IMR-90 (cell line): ENCODE measurements at regions not wholly inside any gene's neighbourhood (a gene's known extent, or its start where the extent isn't known, plus 50 kb on each side); places are given as distances from the start of the nearest gene placed in this dataset.

Source experiments
- ATAC-seq: fragments of 200-7000 bp; cut with Tn5 transposase; 2 replicates; pipeline ENCODE4 v1.9.1; 2020; ENCODE audit warnings: low read depth, mild to moderate bottlenecking, moderate library complexity
- BruUV-seq: library from RNA; stranded (reverse); fragments of 400-500 nt; replicated peaks from 2 replicates; lab custom pipeline; 2021; lab: Mats Ljungman, UMichigan
- CTCF ChIA-PET: fragments of 300-600 bp; formaldehyde crosslinking; extraction: SDS; loops from one replicate; lab custom pipeline; 2021; ENCODE audit warnings: antibody characterized with exemption; lab: Yijun Ruan, JAX
- POLR2A ChIA-PET: fragments of 300-600 bp; sonication (Branson Sonifier 250); formaldehyde crosslinking; loops from one replicate; lab custom pipeline; 2022; ENCODE audit warnings: antibody characterized with exemption; ENCODE audit not compliant: unreplicated experiment; lab: Charles Lee
- DNase-seq: peaks from one replicate; pipeline ENCODE4 v3.0.0; 2013
- H2AFZ ChIP-seq: replicated peaks from 2 replicates; pipeline ENCODE3; 2013; ENCODE audit warnings: low read length, mild to moderate bottlenecking; ENCODE audit not compliant: poor library complexity
- H2AK5ac ChIP-seq: 2 replicates; pipeline ENCODE4 v1.6.1; 2013; ENCODE audit warnings: low read depth, low read length, inconsistent platforms
- H2AK9ac ChIP-seq: replicated peaks from 2 replicates; pipeline ENCODE3; 2013; ENCODE audit warnings: mild to moderate bottlenecking, low read depth, low read length, moderate library complexity; ENCODE audit not compliant: poor library complexity
- H2BK120ac ChIP-seq: 2 replicates; pipeline ENCODE4 v1.6.1; 2013; ENCODE audit warnings: low read depth, low read length, inconsistent platforms
- H2BK15ac ChIP-seq: 3 replicates; pipeline ENCODE4 v1.6.1; 2013; ENCODE audit warnings: low read depth, low read length, inconsistent platforms
- H2BK20ac ChIP-seq: 2 replicates; pipeline ENCODE4 v1.6.1; 2013; ENCODE audit warnings: low read depth, mild to moderate bottlenecking, inconsistent platforms, low read length, moderate library complexity
- H2BK5ac ChIP-seq: 2 replicates; pipeline ENCODE4 v1.6.1; 2013; ENCODE audit warnings: mild to moderate bottlenecking, low read depth, low read length, inconsistent platforms; ENCODE audit not compliant: poor library complexity, severe bottlenecking
- H3K14ac ChIP-seq: replicated peaks from 2 replicates; pipeline ENCODE4 v1.6.1; 2013; ENCODE audit warnings: low read depth, low read length, inconsistent platforms
- H3K18ac ChIP-seq: 2 replicates; pipeline ENCODE4 v1.6.1; 2013; ENCODE audit warnings: low read depth, low read length, control low read depth
- H3K23ac ChIP-seq: 2 replicates; pipeline ENCODE4 v1.6.1; 2013; ENCODE audit warnings: low read depth, low read length, inconsistent platforms
- H3K27ac ChIP-seq: 2 replicates; pipeline ENCODE4 v1.5.1; 2013; ENCODE audit warnings: mild to moderate bottlenecking, control low read depth, low read length; ENCODE audit not compliant: insufficient read depth
- H3K27me3 ChIP-seq: 2 replicates; pipeline ENCODE4 v1.6.1; 2013; ENCODE audit warnings: low read length; ENCODE audit not compliant: control insufficient read depth, insufficient read depth
- H3K36me3 ChIP-seq: 2 replicates; pipeline ENCODE4 v1.6.1; 2013; ENCODE audit warnings: low read length, mixed read lengths; ENCODE audit not compliant: control insufficient read depth, insufficient read depth
- H3K4ac ChIP-seq: 2 replicates; pipeline ENCODE4 v1.6.1; 2013; ENCODE audit warnings: low read depth, low read length, inconsistent platforms
- H3K4me1 ChIP-seq: 2 replicates; pipeline ENCODE4 v1.6.1; 2013; ENCODE audit warnings: low read length, mixed read lengths; ENCODE audit not compliant: control insufficient read depth, insufficient read depth
- H3K4me2 ChIP-seq: 2 replicates; pipeline ENCODE4 v1.6.1; 2013; ENCODE audit warnings: low read depth, mild to moderate bottlenecking, control low read depth, low read length, moderate library complexity
- H3K4me3 ChIP-seq: 2 replicates; pipeline ENCODE4 v1.5.1; 2013; ENCODE audit warnings: low read depth, mild to moderate bottlenecking, control low read depth, low read length, moderate library complexity; ENCODE audit not compliant: insufficient read depth
- H3K56ac ChIP-seq: 2 replicates; pipeline ENCODE4 v1.6.1; 2013; ENCODE audit warnings: low read length, inconsistent platforms; ENCODE audit not compliant: insufficient read depth; ENCODE audit errors: extremely low read depth
- H3K79me1 ChIP-seq, 2 experiments: 2 replicates each; pipeline ENCODE4 v1.6.1; 2013; ENCODE audit warnings: low read length in 2 of 2, inconsistent platforms in 1 of 2, low read depth in 1 of 2
- H3K9ac ChIP-seq: 2 replicates; pipeline ENCODE4 v1.6.1; 2013; ENCODE audit warnings: low read depth, low read length, control low read depth
- H3K9me1 ChIP-seq: 2 replicates; pipeline ENCODE4 v1.6.1; 2013; ENCODE audit warnings: low read length, inconsistent platforms; ENCODE audit not compliant: insufficient read depth
- H3K9me3 ChIP-seq: 2 replicates; pipeline ENCODE4 v1.6.1; 2013; ENCODE audit warnings: low read length; ENCODE audit not compliant: control insufficient read depth, insufficient read depth
- H4K20me1 ChIP-seq: 2 replicates; pipeline ENCODE4 v1.6.1; 2013; ENCODE audit warnings: low read length, inconsistent platforms; ENCODE audit not compliant: insufficient read depth
- H4K5ac ChIP-seq: 2 replicates; pipeline ENCODE4 v1.6.1; 2013; ENCODE audit warnings: mild to moderate bottlenecking, low read depth, low read length, control low read depth
- H4K8ac ChIP-seq, 2 experiments: 2 replicates each; pipeline ENCODE4 v1.6.1; 2013; ENCODE audit warnings: low read depth in 2 of 2, low read length in 2 of 2, control low read depth in 1 of 2, inconsistent platforms in 1 of 2
- H4K91ac ChIP-seq: 2 replicates; pipeline ENCODE4 v1.6.1; 2013; ENCODE audit warnings: low read depth, low read length, inconsistent platforms; ENCODE audit not compliant: insufficient read depth
- BHLHE40 ChIP-seq: fragments of 150-350 bp; IDR thresholded peaks from 2 replicates; pipeline ENCODE4 v1.6.1; 2016; ENCODE audit warnings: mild to moderate bottlenecking, low read depth, low read length
- CEBPB ChIP-seq: IDR thresholded peaks from 2 replicates; pipeline ENCODE4 v1.6.1; 2012; ENCODE audit warnings: low read depth, low read length, improper control_type of control experiment
- CHD1 ChIP-seq: IDR thresholded peaks from 2 replicates; pipeline ENCODE4 v1.6.1; 2012; ENCODE audit warnings: low read depth, low read length, improper control_type of control experiment
- ELK1 ChIP-seq: fragments of 150-350 bp; IDR thresholded peaks from 2 replicates; pipeline ENCODE4 v1.6.1; 2016; ENCODE audit warnings: low read depth, mild to moderate bottlenecking, low read length, moderate library complexity, borderline replicate concordance
- MAFK ChIP-seq: IDR thresholded peaks from 2 replicates; pipeline ENCODE4 v1.6.1; 2012; ENCODE audit warnings: low read depth, low read length, improper control_type of control experiment
- MAZ ChIP-seq: IDR thresholded peaks from 2 replicates; pipeline ENCODE4 v1.6.1; 2012; ENCODE audit warnings: low read depth, mild to moderate bottlenecking, low read length, improper control_type of control experiment, moderate library complexity, borderline replicate concordance
- NFE2L2 ChIP-seq: fragments of 150-350 bp; IDR thresholded peaks from 2 replicates; pipeline ENCODE4 v1.6.1; 2016; ENCODE audit warnings: low read depth, mild to moderate bottlenecking, low read length
- RAD21 ChIP-seq: IDR thresholded peaks from 2 replicates; pipeline ENCODE4 v1.6.1; 2012; ENCODE audit warnings: low read length, improper control_type of control experiment
- RCOR1 ChIP-seq: IDR thresholded peaks from 2 replicates; pipeline ENCODE4 v1.6.1; 2012; ENCODE audit warnings: mild to moderate bottlenecking, low read length, improper control_type of control experiment; ENCODE audit not compliant: insufficient replicate concordance
- SMC3 ChIP-seq: fragments of 150-350 bp; IDR thresholded peaks from 2 replicates; pipeline ENCODE4 v1.6.1; 2016; ENCODE audit warnings: low read depth, mild to moderate bottlenecking, antibody characterized with exemption, low read length, moderate library complexity
- WGBS, 2 experiments: methylation state at CpG; one replicate each; pipeline versions ENCODE4 v1.1.5 to v1.1.7; 2013; ENCODE audit warnings: missing lambda C conversion rate in 2 of 2; ENCODE audit not compliant: insufficient read length in 1 of 2; ENCODE audit errors: extremely low coverage in 2 of 2; 5-methylcytosine and 5-hydroxymethylcytosine counted together
- dilution Hi-C: fragments of 300-500 bp; cut with HindIII; formaldehyde crosslinking; loops from one replicate; pipeline ENCODE4 v1.14.3; 2018; ENCODE audit warnings: low sequenced_read_pairs; ENCODE audit not compliant: unreplicated experiment
- in situ Hi-C: fragments of 300-500 bp; cut with MboI; formaldehyde crosslinking; loops from 3 replicates; pipeline ENCODE4 v1.14.3; 2019; ENCODE audit warnings: low sequenced_read_pairs, inconsistent platforms, mixed read lengths
- intact Hi-C: fragments of 100-400 bp; cut with micrococcal nuclease; formaldehyde crosslinking; loops from 2 replicates; pipeline ENCODE4 v1.10.0; 2022

GRCh38 chr5:2163060-2163856 is 280.5 kb upstream of the IRX4 start:
- no peak overlapping the region for H2BK120ac ChIP-seq
- no peaks in the 10 kb centered on the region for H3K4me1 ChIP-seq
- no TSS peak for BruUV-seq
- no peak overlapping the region for H3K23ac ChIP-seq
- no peak for ATAC-seq
- dilution Hi-C loops (no loop called here), in situ Hi-C loops (no loop called here), intact Hi-C loops (no loop called here)
- H2AK5ac ChIP-seq, result no peak overlapping the region
- H4K5ac ChIP-seq, result no peak overlapping the region
- 53% methylated on average over 5 of the region's 20 CpGs; no CpG with 5 or more reads in 1 of the 2 experiments for whole genome bisulfite sequencing, 2 experiments
- no peak overlapping the region for H3K4ac ChIP-seq
- no peak overlapping the region for H3K56ac ChIP-seq
- CTCF ChIA-PET, result no interaction called here
- H3K4me3 ChIP-seq, result no peak overlapping the region
- no peak overlapping the region for H3K4me2 ChIP-seq
- H3K18ac ChIP-seq, result no peak overlapping the region
- H3K9me1 ChIP-seq, result no peaks in the 10 kb centered on the region
- H2BK5ac ChIP-seq, result no peak overlapping the region
- H2AFZ ChIP-seq, result no peak overlapping the region
- no peak overlapping the region for H2AK9ac ChIP-seq
- no peak overlapping the region for H3K9ac ChIP-seq
- POLR2A ChIA-PET, result no interaction called here
- no peaks in the 10 kb centered on the region for H3K27me3 ChIP-seq
- no peak overlapping the region for H4K91ac ChIP-seq
- H3K14ac ChIP-seq, result no peak overlapping the region
- no peaks in the 10 kb centered on the region for H4K20me1 ChIP-seq
- H3K9me3 ChIP-seq, result peaks cover 29% of the 10 kb centered on the region
- TF ChIP-seq RCOR1 (no peak), MAFK (no peak), BHLHE40 (no peak), ELK1 (no peak), NFE2L2 (no peak), RAD21 (no peak), CEBPB (no peak), MAZ (no peak), CHD1 (no peak), SMC3 (no peak)
- H2BK15ac ChIP-seq, result no peak overlapping the region
- H3K36me3 ChIP-seq, result no peaks in the 10 kb centered on the region
- no peaks in the 10 kb centered on the region for H3K79me1 ChIP-seq
- no peak overlapping the region for H3K27ac ChIP-seq
- no peak overlapping the region for H4K8ac ChIP-seq
- DNase-seq, result no peak
- H2BK20ac ChIP-seq, result no peak overlapping the region
